ENCODE measurements at regions not wholly inside any gene's neighbourhood (a gene's known extent, or its start where the extent isn't known, plus 50 kb on each side); places are given as distances from the start of the nearest gene placed in this dataset.

GRCh38 chr17:79192503-79193351 is 118.1 kb downstream of the ENGASE start (continued):
- TF ChIP-seq USF2 (IDR thresholded peaks at IDR 0.05; ENCODE audit: low read depth, low read length) = no peak
- TF ChIP-seq USF2 (CRISPR knock-in tag; IDR thresholded peaks at IDR 0.05; ENCODE audit: borderline replicate concordance) = no peak
- TF ChIP-seq LRRFIP1 (CRISPR knock-in tag; conservative IDR thresholded peaks at IDR 0.05) = no peak
- TF ChIP-seq RBAK (CRISPR knock-in tag; IDR thresholded peaks at IDR 0.05) = no peak
- TF ChIP-seq RCOR2 (CRISPR knock-in tag; IDR thresholded peaks at IDR 0.05) = no peak
- TF ChIP-seq ATF6 (CRISPR knock-in tag; conservative IDR thresholded peaks at IDR 0.05) = 0 out of 2 replicates have a peak, but pooled peaks have one; percentile 87
- no peak for TF ChIP-seq MATR3 (CRISPR knock-in tag; IDR thresholded peaks at IDR 0.05)
- peak; percentile 63; the same call in 1 of the 2 replicates for TF ChIP-seq ZNF124 (CRISPR knock-in tag; IDR thresholded peaks at IDR 0.05)
- no peak for TF ChIP-seq ZNF775 (CRISPR knock-in tag; IDR thresholded peaks at IDR 0.05; ENCODE audit: borderline replicate concordance)
- no peak for TF ChIP-seq TFAP4 (IDR thresholded peaks at IDR 0.05; ENCODE audit: borderline replicate concordance, low read depth)
- TF ChIP-seq SRSF1 (optimal IDR thresholded peaks at IDR 0.05; ENCODE audit: low read depth, low read length) = no peak
- peak; percentile 70; the same call in 1 of the 2 replicates for TF ChIP-seq ZNF256 (CRISPR knock-in tag; conservative IDR thresholded peaks at IDR 0.05)

All from HepG2 (cell line).